ENCODE measurements at regions not wholly inside any gene's neighbourhood (a gene's known extent, or its start where the extent isn't known, plus 50 kb on each side); places are given as distances from the start of the nearest gene placed in this dataset.

DNA sequence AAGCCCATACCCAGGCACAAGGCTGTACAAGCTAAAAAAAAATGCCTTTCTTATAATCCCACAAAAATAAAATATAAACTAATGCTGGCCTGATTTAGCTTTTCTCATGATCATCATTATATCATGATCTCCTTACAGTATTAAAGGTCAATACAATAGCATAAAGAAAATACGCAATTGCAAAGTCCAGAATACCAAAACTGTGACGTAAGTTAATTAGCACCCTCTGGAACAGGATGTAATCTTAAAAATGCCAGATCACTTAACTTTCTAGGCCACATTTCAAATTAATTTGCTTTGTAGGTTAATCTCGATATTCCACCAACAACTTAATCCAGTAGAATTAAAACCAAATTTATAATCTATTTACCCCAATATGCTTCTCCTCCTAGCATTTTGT, 444.2 kb upstream of the CYLC2 start:
- H3K4me3 ChIP-seq (ENCODE audit: low read depth, low read length, poor library complexity, severe bottlenecking): no peak overlapping the region
- ChIA-PET CTCF (no interaction called here), POLR2A (ENCODE audit: low non-redundant PET) (no interaction called here)
- no peaks in the 10 kb centered on the region for H3K4me1 ChIP-seq (ENCODE audit: insufficient read depth, low read length, poor library complexity, severe bottlenecking)
- peaks cover 25% of the 10 kb centered on the region for H3K9me3 ChIP-seq (ENCODE audit: low read depth, low read length, poor library complexity, severe bottlenecking)
- no TSS peak for BruUV-seq (replicated peaks)
- intact Hi-C loops (cut with micrococcal nuclease; ENCODE audit: unreplicated experiment): no loop called here
- TF ChIP-seq, protein P1, sequence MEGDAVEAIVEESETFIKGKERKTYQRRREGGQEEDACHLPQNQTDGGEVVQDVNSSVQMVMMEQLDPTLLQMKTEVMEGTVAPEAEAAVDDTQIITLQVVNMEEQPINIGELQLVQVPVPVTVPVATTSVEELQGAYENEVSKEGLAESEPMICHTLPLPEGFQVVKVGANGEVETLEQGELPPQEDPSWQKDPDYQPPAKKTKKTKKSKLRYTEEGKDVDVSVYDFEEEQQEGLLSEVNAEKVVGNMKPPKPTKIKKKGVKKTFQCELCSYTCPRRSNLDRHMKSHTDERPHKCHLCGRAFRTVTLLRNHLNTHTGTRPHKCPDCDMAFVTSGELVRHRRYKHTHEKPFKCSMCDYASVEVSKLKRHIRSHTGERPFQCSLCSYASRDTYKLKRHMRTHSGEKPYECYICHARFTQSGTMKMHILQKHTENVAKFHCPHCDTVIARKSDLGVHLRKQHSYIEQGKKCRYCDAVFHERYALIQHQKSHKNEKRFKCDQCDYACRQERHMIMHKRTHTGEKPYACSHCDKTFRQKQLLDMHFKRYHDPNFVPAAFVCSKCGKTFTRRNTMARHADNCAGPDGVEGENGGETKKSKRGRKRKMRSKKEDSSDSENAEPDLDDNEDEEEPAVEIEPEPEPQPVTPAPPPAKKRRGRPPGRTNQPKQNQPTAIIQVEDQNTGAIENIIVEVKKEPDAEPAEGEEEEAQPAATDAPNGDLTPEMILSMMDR (conservative IDR thresholded peaks at IDR 0.05; ENCODE audit: low read depth, low read length): no peak
- TF ChIP-seq EZH2 (IDR thresholded peaks at IDR 0.05; ENCODE audit: borderline replicate concordance, low read depth, low read length, poor library complexity, severe bottlenecking): no peak
- no peak for DNase-seq (ENCODE audit: low spot score)
- H3K27me3 ChIP-seq (replicated peaks; ENCODE audit: insufficient read depth, low read depth, low read length, poor library complexity): no peaks in the 10 kb centered on the region
- H3K36me3 ChIP-seq (ENCODE audit: insufficient read depth, low read length, poor library complexity, severe bottlenecking): no peaks in the 10 kb centered on the region
- H3K27ac ChIP-seq (ENCODE audit: low read depth, low read length, poor library complexity, severe bottlenecking): no peak overlapping the region

DNA sequence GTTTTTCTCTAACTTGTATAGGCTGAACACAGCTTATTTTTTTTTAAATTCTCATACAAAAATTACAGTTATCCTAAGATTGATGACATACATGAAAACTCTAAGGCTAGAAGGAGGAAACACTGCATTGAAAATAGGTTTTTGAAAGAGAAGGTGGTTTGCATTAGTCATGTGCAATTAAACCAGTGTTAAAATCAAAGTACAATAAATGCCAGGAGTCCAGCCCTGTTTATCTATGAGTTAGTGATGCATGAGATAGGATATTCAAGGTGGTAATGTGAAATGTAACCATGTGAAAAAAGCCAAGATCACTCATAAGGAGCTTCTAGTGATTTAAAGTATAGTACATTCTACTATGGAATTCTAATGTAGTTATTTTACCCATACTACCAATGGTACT, 444.9 kb upstream of the CYLC2 start:
- no TSS peak for BruUV-seq (replicated peaks)
- POLR2A ChIA-PET (ENCODE audit: low non-redundant PET): no interaction called here
- TF ChIP-seq EZH2 (IDR thresholded peaks at IDR 0.05; ENCODE audit: borderline replicate concordance, low read depth, low read length, poor library complexity, severe bottlenecking): no peak
- TF ChIP-seq, protein P1 (conservative IDR thresholded peaks at IDR 0.05; ENCODE audit: low read depth, low read length): no peak
- Histone ChIP-seq H3K9me3 (ENCODE audit: low read depth, low read length, poor library complexity, severe bottlenecking) (peaks cover 25% of the 10 kb centered on the region), H3K4me3 (ENCODE audit: low read depth, low read length, poor library complexity, severe bottlenecking) (no peak overlapping the region), H3K36me3 (ENCODE audit: insufficient read depth, low read length, poor library complexity, severe bottlenecking) (no peaks in the 10 kb centered on the region), H3K4me1 (ENCODE audit: insufficient read depth, low read length, poor library complexity, severe bottlenecking) (no peaks in the 10 kb centered on the region), H3K27ac (ENCODE audit: low read depth, low read length, poor library complexity, severe bottlenecking) (no peak overlapping the region), H3K27me3 (replicated peaks; ENCODE audit: insufficient read depth, low read depth, low read length, poor library complexity) (no peaks in the 10 kb centered on the region)
- intact Hi-C loops (cut with micrococcal nuclease; ENCODE audit: unreplicated experiment): no loop called here
- CTCF ChIA-PET: no interaction called here
- no peak for DNase-seq (ENCODE audit: low spot score)

DNA sequence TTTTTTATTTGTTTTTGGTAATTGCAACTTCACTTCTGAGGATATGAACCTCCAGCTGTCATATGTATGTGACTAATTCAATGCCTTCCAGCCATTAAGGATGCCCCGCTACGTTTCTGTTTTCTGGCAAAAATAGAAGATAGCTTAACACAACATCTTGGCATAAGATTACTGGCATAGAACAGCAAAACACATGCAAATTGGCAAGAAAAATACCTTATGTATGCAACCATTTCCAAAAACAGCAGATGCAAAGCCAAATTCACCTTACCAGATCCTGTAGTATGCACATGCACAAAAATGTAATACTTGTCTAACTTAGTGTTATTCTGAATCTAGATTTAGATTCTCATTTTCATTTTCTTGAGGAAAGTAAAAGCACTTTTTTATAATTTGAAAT, 461.1 kb upstream of the CYLC2 start:
- no peak for DNase-seq (ENCODE audit: low spot score)
- POLR2A ChIA-PET (ENCODE audit: low non-redundant PET): no interaction called here
- intact Hi-C loops (cut with micrococcal nuclease; ENCODE audit: unreplicated experiment): no loop called here
- no peaks in the 10 kb centered on the region for H3K27me3 ChIP-seq (replicated peaks; ENCODE audit: insufficient read depth, low read depth, low read length, poor library complexity)
- H3K9me3 ChIP-seq (ENCODE audit: low read depth, low read length, poor library complexity, severe bottlenecking): peaks cover 21% of the 10 kb centered on the region
- no peaks in the 10 kb centered on the region for H3K4me1 ChIP-seq (ENCODE audit: insufficient read depth, low read length, poor library complexity, severe bottlenecking)
- TF ChIP-seq, protein P1 (conservative IDR thresholded peaks at IDR 0.05; ENCODE audit: low read depth, low read length): no peak
- no peak for TF ChIP-seq EZH2 (IDR thresholded peaks at IDR 0.05; ENCODE audit: borderline replicate concordance, low read depth, low read length, poor library complexity, severe bottlenecking)
- H3K4me3 ChIP-seq (ENCODE audit: low read depth, low read length, poor library complexity, severe bottlenecking): no peak overlapping the region
- CTCF ChIA-PET: no interaction called here
- no peaks in the 10 kb centered on the region for H3K36me3 ChIP-seq (ENCODE audit: insufficient read depth, low read length, poor library complexity, severe bottlenecking)
- BruUV-seq (replicated peaks): no TSS peak
- H3K27ac ChIP-seq (ENCODE audit: low read depth, low read length, poor library complexity, severe bottlenecking): no peak overlapping the region
